ENCODE measurements at regions not wholly inside any gene's neighbourhood (a gene's known extent, or its start where the extent isn't known, plus 50 kb on each side); places are given as distances from the start of the nearest gene placed in this dataset.

DNA sequence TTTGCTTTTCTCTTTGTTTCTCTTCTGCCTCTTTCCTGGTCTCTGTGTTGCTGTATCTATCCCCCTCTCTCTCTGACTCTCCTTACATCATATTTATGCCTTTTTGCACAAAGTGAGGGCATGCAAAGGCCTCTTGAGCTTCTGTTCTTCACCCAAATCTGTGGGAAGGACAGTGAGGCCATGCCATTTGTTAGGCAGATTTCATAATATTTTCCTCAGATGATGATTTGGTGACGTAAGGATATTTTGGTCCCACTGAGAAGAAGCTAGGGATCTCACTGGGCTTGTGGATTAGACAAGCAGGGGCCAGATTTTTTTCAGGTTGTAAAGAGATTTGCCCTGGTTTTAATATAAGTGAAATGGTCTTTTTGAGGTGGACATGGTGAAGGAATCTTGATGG lies 249.4 kb upstream of the USP24 start:
- no peak for DNase-seq (ENCODE audit: low spot score)

DNA sequence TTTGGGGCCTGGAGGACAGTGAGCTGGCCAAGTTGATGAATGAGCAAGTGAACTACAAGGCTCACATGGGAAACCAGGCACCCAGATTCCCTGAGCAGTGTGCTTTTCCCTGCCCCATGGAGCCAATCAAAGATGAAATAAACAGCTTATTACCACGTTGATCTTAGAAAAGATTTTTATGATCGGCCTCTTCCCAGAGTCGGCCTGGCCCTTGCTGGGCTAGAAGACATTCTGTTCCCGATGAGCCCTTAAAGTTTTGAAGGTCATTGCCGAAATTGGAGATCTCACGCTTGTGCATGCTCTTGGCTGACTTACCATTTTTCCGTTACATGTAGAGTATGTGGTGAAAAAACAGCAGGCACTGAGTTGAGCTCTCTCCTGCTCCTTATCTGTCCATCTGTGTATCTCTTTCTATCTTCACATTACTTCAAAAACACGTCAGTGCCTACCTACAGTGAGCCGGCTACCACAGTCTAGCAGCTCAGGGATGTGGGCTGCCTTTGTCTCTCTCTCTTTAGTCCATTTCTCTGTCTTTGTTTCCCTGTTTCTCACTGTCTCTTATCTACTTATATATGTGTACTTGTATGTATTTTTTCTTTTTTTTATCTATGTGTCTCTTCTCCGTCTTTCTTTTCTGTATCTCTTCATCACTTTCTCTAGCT lies 248.8 kb upstream of the USP24 start:
- no peak for DNase-seq (ENCODE audit: low spot score)

DNA sequence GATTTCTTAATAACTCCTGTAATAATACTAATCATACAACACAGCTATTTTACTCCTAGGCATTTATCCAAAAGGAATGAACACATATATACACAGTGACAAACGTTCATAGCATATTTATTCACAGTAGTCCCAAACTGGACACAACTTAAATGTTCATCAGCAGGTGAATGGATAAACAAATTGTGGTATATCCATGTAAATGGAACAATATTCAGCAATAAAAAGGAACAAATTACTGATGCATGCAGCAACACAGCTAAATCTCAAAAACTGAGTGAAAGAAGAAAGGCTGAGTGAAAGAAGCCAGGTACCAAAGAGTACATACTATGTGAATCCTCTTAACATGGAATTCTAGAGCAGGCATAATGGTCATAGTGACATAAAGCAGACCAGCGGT lies 242.7 kb upstream of the USP24 start:
- DNase-seq (ENCODE audit: low spot score), result no peak

DNA sequence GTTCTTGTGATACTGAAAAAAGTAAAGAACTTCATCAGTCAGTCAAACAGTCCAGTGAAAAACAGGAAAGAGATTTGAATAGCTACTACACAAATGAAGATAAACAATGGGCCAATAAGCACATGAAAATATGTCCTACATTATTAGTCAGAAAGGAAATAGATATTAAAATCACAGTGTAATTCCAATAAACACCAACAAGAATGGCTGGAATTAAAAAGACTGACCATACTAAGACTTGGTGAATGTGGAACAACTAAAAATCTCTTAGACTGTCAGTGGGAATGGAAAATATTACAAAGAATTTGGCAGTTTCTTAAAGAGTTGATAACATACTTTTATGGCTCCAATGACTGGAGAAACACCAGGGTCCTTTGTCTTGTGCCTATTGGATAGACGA lies 241.8 kb upstream of the USP24 start:
- no peak for DNase-seq (ENCODE audit: low spot score)

DNA sequence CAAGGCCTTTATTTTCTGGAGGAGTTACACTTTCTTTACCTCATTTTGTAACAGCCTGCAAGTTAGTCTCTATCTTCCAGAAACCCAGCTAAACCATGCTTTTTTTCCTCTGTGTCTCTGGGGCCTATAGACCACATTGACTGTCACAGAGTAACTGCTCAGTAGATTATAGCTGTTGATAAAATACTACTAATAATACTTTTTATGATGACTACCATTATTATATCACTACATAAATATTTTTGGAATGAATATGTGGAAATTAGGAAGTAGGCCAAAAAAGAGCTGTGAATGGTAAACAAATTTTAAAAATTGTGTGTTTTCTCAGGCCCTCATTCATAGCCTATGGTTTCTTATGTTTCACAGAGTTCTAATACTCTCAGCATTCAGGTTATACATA lies 233.1 kb upstream of the USP24 start:
- no peak for DNase-seq (ENCODE audit: low spot score)

DNA sequence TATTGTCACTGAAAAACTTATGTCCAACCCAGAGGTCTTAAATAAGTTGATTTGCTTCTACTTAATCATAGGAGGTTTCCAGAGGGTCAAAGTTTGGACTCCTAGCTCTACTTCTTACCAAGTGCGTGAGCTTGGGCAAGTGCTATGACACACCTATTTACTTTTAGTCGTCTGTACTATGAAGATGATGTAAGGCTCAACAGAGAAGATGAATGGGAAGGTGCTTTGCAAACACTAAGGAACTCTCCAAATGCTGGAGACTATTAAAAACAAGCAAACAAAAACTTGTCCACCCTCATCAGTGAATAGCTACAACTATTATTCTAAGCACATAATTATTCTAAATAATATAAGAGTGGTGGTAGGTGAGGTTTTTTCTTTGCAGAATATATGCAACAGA lies 232.3 kb upstream of the USP24 start:
- DNase-seq (ENCODE audit: low spot score), result no peak

DNA sequence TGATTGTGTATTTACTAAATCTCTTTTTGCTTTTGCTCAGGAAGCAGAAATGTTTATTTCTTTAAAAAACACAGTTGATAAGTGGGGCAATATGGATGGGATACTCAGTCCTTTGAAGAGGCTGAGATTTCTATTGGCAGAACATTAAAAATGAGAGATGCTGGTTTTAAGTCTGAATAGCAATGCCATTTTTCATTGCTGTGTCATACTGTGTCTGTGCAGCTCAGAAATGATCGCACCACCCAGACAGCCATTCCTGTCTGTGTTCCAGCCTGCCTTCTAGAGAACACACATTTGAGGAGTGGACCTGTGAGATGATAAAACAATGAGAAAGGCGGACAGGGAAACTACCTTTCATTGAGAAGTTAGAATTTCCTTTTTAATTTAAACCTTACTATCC lies 231.2 kb upstream of the USP24 start:
- DNase-seq (ENCODE audit: low spot score), result no peak

DNA sequence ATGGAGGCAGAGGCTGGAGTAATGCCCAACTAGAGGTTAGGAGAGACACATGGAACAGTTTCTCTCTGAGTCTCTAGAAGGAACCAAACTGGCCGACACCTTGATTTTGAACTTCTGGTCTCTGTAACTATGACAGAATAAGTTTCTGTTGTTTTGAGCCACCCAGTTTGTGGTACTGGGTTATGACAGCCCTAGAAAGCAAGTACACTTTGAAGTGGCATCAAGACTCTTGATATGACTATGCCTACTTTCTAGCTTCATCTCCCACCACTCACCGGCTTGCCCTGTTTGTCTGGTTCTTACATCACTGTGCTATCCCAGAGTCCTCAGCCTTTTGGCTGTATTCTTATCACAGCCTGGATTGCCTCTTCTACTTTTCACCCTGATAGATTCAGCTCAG lies 230.3 kb upstream of the USP24 start:
- no peak for DNase-seq (ENCODE audit: low spot score)

DNA sequence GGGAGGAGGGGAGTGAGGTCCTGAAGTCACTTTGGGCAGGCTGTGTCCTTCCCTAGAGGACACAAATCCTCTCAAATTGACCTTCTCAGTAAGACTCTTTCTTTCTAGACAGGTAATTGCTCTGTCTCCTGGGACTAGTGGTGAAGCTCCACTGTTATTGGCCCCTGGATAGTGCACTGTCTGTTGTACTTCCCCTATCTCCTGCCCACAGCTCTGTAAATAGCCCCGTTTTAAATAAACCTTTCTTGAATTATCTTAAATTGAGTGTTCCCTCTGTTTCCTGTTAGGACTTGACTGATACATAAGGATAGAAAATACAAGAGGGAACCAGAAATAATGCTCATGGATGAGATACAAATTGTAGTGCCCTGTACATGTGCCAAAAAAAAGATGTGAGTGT lies 229.5 kb upstream of the USP24 start:
- DNase-seq (ENCODE audit: low spot score), result no peak

DNA sequence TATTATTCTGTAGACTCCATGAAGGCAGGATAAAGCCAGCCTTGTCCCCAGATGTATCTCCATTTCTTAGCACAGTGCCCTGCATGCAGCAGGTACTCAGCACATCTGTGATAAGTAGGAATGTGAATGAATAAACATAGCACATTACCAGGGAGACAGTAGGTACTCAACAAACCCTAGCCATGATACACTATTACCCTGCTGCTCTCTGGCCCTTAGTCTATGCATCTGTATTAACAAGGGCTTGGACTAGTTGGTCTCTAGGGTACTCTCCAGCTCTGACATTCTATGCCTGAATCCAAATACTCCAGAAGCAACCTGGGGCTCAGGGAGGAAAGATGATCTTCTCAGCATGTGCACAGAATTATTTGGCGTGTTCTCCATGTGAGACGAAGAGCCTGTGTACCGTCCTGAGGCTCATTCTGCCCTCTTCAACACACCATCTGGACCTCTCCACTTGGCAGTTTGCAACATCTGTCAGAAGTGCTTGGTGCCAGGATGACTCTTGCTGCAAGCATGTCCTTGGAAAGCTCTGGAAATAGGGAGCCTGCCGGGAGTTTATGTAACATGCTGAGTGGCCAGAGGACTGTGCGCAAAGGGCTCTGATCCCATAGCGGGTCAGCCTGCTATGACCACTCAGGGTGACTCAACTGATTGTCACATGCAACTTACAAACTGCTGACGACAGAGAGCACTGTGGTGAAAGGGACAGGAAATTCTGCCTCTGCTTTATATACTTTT lies 228.2 kb upstream of the USP24 start:
- peak; percentile 80 for DNase-seq (ENCODE audit: low spot score)

DNA sequence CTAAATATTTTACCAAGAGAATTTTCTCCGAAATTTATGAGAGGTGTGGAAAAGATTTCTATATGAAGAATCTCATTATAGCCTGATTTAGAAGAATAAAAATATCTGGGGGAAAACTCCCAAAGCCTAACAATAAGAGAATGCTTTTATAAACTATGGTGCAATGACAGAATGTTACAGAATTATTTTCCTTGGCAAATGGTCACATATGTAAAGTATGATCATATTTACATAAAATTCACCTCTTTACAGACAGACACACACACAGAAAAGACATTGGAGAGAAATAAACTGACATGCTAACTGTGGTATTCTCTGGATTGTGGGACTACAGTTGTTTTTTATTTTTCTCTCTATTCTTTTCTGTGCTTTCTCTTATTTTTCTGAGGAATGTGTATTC lies 226.3 kb upstream of the USP24 start:
- DNase-seq (ENCODE audit: low spot score), result no peak

DNA sequence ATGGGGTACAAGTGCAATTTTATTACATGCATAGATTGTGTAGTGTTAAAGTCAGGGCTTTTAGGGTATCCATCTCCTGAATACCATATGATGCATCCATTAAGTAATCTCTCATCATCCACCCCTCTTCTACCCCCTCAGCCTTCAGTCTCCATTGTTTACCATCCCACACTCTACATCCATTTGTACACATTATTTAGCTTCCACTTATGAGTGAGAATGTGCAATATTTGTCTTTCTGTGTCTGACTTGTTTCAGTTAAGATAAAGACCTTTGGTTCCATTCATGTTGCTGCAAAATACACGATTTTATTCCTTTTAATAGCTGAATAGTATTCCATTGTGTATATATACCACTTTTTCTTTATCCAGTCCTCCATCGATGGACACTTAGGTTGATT lies 222.5 kb upstream of the USP24 start:
- DNase-seq (ENCODE audit: low spot score), result no peak

DNA sequence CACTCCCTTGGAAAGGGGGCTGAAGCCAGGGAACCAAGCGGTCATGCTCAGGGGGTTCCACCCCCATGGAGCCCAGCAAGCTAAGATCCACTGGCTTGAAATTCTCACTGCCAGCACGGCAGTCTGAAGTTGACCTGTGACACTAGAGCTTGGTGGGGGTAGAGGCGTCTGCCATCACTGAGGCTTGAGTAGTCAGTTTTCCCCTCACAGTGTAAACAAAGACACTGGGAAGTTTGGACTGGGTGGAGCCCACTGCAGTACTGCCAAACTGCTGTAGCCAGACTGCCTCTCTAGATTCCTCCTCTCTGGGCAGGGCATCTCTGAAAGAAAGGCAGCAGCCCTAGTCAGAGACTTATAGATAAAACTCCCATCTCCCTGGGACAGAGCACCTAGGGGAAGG lies 215.6 kb upstream of the USP24 start:
- peak; percentile 48 for DNase-seq (ENCODE audit: low spot score)

DNA sequence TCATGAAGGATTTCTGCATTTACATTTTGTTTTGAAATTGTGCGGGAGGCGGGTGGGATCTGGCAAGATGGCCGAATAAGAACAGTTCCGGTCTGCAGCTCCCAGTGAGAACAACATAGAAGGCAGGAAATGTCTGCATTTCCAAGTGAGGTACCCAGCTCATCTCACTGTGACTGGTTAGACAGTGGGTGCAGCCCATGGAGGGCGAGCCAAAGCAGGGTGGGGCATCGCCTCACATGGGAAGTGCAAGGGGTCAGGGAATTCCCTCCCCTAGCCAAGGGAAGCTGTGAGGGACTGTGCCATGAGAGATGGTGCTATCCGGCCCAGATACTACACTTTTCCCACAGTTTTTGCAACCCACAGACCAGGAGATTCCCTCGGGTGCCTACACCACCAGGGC lies 215.0 kb upstream of the USP24 start:
- DNase-seq (ENCODE audit: low spot score), result peak; percentile 56

DNA sequence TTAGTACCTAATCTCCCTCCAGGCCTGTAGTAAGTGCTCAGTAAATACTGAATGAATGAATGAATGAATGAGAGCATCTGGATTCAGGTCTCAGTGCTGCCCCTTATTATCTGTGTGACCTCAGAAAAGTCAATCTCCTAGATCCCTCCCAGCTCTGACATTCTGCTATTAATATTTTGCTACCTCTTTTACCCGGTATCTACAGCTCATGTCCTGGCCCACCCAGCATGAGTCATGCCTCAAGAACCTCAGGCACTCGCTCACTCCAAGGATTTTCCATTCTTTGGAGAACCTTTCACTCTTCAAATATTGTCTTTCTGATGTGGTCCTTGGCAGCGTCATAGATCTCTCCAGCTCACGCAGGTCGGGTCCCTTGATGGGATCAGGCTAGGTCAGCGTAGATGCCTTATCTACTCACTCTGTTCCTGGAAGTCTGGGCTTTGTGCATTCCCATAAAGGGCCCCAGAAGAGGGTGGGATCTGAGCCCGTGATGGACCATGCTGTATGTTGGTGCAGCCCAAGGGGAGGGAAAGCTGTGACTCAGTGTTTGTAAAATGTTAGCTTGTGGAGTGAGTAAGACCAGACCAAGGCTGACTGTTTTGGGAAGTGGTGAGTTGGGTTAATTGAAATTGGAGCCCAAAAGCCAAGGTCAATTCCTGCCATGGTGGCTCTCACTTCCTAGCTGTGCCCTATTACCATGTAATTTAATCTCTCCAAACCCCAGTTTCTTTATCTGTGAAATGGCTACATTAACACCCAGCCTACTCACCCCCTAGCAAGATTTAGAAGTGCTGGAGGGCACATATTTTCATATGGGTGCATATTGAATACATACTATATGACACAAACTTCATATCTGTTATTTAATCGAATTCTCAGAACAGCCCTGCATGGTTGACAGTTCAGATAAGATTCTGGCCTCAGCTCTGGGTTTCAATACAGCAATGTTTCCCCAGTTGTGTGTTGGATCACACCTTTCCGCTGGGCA lies 214.1 kb upstream of the USP24 start:
- peak; percentile 99 for DNase-seq (ENCODE audit: low spot score)

DNA sequence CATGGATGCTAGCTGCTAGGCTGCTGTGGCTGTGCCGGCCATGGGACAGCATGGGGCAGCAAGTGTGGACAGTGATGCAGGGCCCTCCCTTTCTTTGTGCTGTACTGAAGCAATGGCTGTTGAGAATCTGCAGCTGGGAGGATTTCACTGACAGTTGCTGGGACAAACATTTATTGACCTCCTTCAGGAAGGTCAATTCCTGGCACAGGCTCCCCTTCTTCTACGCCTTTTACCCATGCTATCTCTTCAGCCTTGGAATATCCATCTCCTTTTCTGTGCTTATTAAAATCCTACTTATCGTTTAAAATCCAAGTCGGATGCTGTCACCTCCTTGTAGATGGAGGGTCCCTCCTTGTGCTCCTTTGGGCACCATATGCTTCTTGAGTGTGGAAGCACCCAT lies 213.1 kb upstream of the USP24 start:
- no peak for DNase-seq (ENCODE audit: low spot score)

DNA sequence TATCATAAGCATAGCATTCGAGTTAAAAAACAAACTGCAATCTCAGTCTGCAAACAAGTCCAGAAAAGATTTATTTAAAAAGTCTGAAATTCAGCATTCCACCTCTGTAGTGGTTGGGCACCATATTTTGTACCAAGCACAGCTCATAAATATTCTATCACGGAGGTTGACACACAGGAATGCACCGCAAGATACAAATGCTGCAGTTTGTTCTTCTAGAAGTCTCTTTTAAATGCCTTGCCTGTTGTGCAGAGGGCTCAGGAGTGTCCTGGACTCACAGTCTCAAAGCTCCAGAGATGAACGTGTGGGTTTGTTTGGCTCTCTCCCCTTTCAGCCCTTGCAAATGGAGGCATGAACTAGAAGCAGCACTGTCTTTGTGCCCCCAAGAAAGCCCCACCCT lies 212.4 kb upstream of the USP24 start:
- no peak for DNase-seq (ENCODE audit: low spot score)

DNA sequence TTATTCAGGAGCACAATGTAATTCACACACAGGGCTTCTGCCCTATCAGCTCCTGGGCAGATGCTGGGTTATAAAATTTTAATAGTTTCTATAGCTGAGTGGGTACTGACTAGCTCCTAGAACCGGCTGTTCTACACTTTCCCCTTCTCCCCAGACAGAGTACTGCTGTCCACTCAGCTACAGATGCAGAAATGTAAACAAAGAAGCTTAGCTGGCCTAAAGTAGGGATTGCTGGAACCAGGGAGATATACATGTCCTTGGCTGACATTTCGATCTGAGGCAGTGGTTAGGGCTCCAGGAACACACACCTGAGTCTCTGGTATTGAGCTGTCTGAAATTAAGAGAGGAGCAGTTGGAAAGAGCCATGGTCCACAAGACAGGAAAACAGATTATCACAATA lies 211.5 kb upstream of the USP24 start:
- no peak for DNase-seq (ENCODE audit: low spot score)

DNA sequence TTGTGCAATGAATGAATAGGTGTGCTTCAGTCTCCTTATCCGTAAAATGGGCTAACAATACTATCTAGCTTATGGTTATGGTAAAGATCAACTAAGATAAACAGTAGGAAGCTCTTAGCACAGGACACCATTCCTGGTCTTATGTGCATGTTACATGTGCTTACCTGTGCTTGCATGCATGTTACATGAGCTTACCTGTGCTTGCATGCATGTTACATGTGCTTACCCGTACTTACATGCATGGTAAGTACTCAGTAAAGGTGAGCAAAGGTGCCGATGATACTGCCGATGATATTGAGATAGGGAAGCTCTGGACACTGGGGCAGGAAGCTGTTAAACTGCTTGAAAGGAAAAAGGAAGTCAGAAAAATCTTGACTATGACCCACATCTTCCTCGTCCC lies 211.0 kb upstream of the USP24 start:
- DNase-seq (ENCODE audit: low spot score), result no peak

DNA sequence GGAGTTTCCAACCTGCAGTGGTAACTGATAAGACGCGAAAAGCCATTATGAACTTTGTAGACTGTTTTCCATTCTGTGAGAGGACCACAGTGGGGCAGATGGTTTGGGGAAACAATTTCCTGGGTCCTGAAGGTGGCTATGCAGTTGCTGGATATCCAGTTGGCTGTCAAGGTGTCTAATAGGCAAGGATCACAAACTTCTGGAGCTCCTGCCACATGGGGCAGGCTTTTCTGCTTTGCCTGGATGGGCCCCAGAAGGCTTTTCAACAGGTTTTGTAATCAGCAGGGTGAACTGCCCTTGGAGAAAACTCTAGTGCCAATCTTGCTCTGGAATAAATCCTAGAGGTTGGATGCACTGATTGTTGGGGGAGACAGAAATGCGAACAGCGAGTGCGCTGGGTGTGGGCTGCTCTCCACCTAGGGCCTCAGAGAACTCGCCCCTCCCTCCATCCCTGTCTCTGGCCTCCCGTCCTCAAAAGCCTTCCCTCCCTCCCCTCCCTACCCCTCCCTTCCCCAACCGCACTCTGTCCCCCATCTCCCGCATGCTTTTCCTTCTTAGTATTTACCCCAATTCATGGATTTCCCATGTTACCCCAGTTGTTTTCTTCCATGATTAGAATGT lies 210.3 kb upstream of the USP24 start:
- DNase-seq (ENCODE audit: low spot score), result no peak

DNA sequence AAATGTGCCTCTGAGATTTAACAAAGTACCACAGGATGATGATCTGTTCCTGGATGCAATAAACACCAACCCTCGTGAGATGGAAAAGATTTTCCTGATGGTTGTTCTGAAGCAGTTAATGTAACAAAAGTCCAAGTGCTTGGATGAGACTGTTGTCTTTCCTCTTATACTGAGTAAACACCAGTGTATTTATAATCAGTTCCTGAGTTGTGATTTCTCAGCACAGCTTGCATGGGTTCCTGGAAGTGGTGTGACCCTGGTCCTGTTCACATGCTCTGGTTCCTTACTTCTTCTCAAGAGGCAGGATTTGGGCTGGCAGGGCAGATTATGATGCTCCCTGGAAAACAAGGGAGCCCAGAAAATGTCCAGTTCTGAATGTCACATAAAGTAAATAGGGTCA lies 208.2 kb upstream of the USP24 start:
- DNase-seq (ENCODE audit: low spot score), result no peak

Measured in A172 (cell line).